Stimulated activated CD4-positive, alpha-beta T cell treated with anti-CD3 and anti-CD28 coated beads, Interleukin-12 subunit alpha, Interleukin-12 subunit beta, amount 100 ng/mL, for 4 hours (primary cell): ENCODE measurements at regions not wholly inside any gene's neighbourhood (a gene's known extent, or its start where the extent isn't known, plus 50 kb on each side); places are given as distances from the start of the nearest gene placed in this dataset.

ENCODE experiments used
- DNase-seq: peaks from one replicate; pipeline ENCODE4 v3.0.0-alpha.2; 2020

DNA sequence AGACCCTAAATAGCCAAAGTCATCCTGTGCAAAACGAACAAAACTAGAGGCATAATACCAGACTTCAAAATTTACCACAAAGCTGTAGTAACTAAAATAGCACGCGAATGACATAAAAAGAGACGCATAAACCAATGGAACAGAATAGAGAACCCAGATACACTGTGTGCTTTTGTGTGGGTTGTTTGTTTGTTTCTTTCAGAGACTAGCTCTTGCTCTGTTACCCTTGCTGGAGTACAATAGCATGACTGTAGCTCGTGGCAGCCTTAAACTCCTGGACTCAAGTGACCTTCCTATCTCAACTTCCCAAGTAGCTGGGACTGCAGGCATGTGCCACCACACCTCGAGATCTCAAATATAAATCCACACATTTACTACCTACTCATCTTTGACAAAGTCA, 1314.6 kb upstream of the GBE1 start:
- DNase-seq = no peak

DNA sequence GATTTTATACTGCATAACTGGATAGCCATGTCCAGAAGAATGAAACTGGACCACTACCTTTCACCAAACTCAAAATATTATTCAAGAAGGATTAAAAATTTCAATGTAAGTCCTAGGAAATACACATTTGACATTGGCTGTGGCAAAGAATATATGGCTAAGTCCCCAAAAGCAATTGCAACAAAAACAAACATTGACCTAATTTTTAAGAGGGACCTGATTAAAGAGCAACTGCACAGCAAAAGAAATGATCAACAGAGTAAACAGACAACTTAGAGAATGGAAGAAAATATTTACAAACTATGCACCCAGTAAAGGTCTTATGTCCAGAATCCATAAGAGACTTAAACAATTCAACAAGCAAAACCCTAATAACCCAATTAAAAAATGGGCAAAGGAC, 1313.0 kb upstream of the GBE1 start:
- no peak for DNase-seq

DNA sequence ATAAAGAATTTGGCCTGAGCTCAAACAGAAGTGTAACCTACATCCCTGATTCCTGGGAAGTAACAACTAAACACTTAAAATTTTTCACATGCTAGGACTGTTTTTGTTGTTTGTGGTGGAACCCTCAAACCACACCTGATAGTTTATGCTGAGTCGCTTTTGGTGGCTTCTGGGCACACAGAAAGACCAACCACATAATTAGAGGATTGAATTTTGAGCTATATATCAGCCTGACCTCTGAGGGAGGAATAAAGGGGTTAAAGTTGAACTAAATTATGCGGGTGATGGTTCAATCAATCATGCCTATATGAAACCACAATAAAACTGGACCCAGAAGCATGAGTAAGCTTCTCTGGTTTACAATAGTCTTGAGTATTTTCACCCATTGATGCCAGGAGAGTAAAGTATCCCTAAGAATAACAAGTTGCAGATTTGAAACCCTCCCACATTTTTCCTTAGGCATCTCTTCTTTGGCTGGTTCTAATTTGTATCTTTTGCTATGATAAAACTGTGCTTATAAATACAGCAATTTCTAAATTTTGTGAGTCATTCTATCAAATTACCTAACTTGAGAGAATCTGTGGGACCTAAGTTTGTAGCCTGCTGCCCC, 1304.5 kb upstream of the GBE1 start:
- DNase-seq = no peak

DNA sequence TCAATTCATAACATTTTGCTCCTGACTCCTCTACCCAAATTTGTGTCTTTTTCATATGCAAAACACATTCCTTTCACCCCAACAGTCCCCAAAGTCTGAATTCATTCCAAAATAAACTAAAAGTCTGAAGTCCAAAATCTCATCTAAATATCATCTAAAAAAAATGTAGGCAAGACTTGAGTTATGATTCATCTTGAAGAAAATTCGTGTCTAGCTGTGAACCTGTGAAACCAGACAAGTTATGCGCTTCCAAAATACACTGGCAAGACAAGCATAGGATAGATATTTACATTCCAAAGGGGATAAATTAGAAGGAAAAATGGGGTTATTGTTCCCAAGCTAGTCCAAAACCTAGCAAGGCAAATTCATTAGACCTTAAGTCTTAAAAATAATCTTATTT, 1302.0 kb upstream of the GBE1 start:
- DNase-seq = no peak

DNA sequence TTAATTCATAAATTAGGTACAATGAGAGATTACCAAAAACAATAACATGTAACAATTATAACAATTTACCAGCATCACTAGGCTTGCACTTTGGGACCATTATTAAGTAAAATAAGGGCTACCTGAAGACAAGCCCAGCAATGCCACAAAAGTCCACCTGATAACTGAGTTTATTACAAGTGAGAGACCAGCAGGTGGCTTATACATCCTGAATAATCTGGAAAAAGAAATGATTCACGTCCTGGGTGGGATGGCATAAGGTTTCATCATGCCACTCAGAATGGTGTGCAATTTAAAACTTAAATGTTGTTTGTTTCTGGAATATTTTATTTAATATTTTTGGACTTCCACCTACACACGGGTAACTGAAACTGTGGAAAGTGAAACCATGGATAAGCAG, 1287.1 kb upstream of the GBE1 start:
- DNase-seq = no peak

DNA sequence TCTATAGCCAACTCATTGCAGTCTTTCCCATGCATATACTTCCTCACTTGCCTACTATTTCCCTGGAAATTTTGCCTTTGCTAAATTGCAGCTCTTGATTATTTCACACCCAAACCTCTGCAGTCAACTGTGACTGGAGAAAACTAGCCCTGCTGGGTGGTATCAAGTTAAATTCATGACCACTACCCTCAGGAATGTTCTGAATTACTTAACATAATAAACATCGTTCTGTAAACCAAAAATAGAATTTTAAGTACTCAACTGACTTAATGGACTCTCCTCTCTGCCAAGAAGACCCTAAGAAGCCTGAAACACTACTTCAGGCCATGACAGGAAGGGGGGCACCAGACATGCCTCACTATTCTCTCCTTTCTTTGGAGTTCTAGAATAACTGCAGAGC, 1278.0 kb upstream of the GBE1 start:
- DNase-seq = no peak

DNA sequence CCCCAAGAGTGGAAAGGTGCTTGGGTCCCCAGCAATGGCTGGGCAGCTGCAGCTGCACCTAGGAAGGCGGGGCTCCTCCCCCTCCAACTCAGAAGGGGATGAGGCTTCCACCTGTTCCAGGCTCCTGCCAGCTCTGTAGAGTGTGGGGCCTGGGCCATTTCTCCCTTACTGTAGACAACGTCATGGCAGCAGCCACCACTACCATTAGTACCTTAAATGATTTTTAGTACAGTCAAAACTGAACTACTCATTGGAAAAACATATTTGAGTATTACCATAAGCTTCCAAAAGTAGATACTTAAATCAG, 1274.2 kb upstream of the GBE1 start:
- DNase-seq = no peak

DNA sequence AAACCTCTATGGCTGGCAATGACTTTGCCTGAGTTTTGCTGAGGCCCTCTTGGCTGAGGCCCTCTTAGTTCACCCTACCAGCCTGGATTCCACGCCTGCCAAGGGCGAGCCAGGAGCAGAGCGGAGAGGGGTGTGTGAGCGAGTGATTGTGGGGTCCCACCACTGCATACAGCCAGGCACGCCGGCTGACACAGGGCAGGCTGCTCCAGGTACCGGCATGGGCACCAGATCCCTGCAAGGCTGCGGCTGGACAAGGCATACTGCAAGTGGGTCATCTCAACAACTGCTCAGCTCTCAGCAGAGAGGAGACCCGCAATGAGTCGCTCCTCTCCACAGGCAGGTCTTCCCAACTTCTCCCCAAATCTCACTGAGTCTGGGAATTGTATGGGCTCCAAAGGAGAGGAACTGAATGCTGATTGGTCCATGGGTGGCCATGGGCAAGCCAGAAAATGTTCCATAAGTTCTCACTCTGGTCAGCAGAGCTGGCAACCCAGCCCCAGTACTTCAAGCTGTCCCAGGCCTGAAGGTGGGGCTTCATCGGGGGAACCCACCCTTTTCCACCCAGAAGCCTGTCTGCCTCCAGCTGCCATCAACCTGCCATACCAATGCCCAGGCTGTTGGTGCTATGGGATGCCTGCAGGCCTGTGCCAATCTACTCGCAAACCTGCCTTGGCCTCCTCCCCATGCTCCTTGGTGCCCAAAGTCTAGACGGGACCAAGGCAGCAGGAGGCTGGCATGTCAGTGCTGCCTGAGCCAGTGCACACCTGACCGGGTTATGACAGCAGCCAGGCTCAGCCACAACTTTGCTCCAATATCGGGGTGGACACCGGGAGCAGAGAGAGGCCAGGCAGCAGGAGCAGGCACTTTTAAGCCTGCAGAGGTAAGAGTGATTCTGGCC, 1273.6 kb upstream of the GBE1 start:
- DNase-seq = no peak

DNA sequence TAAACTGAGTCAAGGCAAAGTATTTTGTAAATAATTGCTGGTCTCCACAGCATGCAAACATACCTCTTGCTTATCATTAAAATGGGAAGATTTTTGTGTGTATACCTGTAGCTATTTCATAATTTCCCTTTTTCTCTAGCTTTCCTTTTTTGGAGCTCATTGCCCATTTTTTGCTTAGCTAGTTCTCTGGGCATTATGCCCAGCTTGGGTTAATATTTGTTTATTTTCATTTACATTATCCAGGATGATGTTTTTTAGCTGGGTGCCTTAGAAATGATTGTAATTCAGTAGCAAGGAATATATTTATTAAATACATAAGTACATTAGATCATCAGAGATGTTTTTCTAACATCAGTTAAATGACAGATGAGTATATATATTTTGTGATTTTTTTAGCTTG, 1271.7 kb upstream of the GBE1 start:
- DNase-seq = no peak

DNA sequence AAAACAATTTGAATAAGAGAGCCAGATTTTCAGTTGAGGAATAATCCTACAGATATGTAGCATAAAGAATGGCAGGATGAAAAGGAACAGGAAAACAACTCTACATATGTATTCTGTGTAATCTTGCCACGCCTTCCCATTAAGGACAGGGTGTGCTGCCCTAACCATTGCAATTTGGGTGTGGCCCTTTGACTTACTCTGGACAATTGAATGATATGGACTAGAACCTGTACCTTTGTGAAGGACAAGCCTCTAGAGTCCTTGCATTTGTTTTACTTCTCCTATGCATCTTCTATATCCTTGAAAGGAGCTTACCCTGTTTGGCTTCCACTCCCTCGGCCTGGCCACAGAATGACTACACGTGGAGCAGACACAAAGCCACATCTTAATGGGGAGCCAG, 1261.6 kb upstream of the GBE1 start:
- no peak for DNase-seq

DNA sequence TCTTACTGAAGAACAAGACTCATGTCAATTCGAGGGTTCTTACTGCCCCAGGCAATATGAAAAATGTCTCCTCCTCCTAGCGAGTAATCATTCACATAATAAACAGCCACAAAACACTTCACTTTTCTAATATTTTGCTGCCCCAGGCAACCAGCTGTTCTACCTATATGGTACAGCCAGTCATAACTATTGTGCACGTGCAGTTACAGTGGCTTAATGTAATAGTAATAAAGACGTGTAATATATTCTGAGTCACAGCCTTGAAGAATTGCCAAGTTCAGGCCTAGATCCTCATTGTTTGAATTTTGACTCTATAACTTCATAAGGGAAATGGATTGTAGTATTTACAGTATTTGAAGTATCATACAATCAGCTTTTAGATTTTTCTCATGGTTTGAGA, 1250.0 kb upstream of the GBE1 start:
- no peak for DNase-seq

DNA sequence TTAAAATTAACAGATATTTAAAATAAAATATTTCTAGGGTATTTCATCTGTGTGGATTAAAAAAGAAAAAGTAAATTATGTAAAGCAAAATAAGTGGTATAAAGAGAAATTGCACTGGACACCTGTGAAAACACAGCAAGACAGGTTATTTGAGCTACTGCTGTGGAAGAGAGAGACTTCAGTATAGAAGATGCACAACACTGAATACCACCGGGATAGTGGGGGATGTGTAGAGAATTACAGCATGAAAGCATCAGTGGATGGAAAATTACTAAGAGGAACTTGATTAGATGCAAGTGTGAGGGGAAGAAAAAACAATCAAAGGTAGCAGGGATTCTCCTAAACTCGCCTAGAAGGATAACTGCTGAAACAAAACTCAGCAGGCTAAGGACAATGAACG, 1242.5 kb upstream of the GBE1 start:
- no peak for DNase-seq

DNA sequence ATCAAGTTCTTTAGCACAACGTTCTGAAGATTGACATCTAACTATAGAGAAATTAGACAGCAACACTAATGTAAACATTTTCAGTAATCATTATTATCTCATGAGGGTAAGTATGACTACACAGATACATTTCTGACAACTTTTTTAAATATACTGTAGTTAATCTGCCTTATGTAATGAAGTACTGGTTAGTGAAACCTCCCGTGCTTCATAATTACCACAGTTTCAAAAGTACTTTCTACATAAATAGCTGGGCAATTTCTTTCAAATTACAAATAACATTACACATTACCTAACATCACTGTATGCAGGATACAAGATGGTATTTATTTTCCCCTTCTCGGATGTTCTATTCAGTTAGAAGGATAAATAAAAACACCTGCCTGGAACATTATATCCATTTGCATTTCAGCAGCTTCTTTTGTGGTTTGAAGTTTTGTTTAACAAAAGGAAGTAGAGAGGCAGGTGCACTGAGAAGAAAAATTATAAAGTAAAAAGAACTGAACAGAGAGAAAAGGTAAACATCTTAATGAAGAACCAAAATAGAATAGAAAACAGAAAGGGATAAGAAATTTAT, 1241.5 kb upstream of the GBE1 start:
- no peak for DNase-seq

DNA sequence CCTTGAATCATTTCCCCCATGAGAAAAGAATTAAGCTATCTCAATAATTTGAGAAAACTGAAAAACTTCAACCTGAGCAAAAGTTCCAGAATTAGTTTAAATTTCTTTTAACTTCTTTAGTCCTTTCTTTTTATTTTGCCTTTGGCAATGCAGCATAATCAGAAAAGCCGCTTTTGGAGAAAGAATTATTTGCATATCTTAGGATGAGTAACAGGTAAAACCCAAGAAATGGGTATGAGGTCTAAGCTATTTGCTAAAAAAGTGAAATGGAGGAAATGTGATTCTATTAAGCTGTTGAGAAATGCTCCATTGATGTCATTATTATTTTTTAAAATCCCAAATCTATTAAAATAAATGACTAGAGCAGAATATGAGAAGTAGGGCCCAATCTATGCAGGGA, 1238.3 kb upstream of the GBE1 start:
- no peak for DNase-seq

DNA sequence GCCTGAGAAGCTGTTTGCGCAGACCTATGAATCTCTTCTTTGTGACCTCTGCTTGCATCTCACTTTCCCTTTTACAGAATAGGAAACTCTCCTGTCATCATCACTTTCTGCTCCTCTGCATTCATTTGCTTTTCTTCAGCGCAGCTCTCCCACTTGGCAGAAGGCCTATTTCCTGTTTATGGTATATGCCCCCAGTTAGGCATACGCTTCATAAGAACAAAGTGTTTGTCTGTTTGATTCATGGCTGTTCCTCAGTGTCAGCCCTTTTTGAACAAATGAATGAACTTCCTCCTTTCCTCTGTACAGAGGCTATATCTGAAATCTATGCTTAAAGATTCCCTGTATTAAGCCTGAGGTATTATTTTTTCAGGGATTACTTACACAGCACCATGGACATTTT, 1216.9 kb upstream of the GBE1 start:
- no peak for DNase-seq

DNA sequence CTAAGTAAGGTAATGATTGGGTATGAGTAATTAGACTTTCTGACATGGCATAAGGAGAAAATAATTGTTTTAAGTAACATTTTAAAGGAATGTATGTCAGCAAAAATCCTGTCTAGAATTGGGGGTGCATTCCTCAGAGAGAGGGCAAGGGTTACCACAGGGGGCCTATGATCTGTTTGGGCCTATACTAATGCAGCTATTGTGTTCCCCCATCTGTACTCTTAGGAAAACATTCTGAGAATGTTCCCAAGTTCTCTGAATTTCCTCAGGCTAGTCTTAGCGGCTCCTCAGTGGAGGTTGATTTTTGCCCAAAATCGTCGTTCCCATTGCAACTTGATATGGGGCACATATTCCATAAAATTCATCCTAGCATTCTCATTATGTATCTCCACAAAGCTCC, 1216.4 kb upstream of the GBE1 start:
- DNase-seq = no peak

DNA sequence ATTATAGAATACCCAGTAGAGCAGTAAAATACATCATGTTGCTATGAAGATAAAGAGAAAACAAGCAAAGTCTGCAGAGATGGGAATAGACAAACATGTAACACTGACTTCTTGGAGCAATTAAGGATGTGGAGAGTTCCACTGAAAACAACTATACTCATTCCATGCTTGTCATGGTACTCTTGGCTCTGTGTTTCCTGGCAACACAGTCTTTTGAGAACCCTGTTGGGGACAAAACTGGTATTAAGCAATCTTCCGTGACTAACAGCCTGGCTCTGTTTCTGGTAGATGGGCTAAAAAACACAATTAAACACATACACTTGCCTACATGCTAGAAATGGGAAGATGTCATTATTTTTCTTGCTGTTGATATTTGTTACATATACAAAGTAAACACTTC, 1212.3 kb upstream of the GBE1 start:
- DNase-seq = no peak

DNA sequence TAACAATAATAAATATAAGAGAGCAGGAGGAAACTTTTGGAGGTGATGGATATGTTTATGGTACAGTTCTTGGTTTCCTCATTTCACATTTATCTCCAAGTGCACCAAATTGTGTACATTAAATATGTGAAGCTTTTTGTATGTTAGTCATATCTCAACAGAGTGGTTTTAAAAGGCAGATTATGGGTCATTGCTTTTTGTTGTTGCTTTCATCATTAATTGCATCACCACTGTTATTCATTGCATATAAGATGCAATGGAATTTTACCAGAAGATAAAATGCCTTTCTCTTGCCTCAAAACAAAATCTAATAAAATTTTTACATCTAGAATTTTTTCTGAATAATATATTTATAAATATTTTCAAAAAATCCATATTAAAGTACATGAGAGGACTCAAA, 1198.9 kb upstream of the GBE1 start:
- DNase-seq = no peak

DNA sequence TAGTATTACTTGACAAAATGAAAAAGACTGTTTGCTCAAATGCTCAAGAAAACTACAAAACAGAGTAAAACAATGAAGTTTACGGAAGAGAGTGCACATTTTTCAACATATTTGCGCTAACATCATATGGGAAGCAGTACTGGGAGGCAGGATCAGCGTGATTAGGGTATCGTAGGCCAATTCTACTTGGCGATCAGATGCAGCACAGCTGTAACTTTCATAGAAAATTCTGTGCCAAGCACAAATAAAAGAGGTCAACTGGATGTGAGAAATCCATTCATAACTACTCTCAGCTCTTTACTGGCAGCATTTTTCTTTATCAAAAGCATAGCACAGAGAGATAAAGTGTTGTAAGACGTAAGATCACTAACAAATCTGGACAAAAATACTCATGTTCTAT, 1196.3 kb upstream of the GBE1 start:
- DNase-seq = no peak

DNA sequence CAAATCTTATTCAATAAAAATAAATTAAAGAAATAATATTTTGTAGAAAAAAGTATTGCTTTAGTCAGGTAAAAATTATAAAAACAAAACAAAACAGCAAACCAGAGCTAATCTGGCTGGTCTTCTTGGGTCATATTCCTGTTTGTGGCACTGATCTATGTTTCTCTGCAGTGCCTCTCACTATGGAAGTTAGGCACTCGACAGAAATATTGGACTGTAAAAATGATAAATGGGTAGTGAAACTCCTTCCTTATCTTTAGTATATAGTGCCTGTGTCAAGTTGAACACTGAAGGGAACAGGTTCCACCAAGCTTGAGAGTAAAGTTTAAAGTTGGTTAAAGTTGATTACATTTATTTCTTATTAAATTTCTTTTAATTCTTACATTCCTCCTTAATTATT, 1195.6 kb upstream of the GBE1 start:
- DNase-seq = no peak

DNA sequence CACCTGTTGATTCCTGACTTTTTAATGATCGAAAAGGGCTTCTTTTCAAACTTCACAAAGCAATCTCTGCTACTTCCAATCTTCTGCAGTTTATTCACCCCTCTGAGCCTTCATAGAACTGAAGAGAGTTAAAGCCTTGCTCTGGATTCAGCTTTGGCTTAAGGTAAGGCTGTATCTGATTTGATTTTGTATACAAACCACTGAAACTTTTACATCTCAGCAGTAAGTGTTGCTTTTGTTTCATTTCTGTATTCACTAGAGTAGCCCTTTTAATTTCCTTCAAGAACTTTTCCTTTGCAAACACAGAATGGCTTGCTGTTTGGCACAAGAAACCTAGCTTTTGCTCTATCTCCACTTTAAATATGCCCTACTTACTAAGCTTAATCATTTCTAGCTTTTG, 1193.0 kb upstream of the GBE1 start:
- DNase-seq = no peak

DNA sequence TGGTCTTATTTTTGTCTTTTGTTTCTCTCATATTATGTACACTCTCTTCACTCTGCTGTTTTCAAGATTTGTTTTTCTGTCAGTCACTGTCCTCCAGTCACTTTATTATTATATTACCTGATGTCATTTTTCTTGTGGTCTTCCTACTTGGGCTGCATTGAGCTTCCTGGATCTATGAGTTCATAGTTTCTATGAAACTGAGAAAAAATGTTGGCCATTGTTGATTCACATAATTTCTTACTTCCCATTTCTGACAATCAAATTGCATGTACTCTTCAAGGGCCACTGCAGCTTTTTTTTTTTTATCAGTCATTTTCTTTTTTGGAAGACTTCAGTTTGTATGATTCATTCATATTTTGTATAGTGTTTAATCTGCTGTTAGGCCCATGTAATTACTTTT, 1180.6 kb upstream of the GBE1 start:
- DNase-seq = no peak

DNA sequence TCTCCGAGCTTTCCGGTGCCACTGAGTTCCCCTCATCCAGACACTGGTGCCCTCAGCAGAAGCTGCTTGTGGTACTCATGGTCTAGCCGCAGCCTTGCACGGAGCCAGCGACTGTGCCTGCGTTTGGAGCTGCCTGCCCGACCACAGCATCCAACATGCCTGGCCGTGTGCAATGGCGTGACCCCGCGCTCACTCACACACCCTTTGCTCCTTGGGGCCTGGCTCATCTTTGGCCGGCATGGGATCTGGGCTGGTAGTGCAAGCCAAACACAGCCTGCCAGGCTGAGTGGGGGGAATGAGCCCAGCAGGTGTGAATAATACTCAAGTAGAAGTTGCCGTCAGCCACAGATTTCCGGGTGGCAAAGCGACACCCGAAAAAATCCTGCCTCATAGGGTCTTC, 1178.7 kb upstream of the GBE1 start:
- no peak for DNase-seq

DNA sequence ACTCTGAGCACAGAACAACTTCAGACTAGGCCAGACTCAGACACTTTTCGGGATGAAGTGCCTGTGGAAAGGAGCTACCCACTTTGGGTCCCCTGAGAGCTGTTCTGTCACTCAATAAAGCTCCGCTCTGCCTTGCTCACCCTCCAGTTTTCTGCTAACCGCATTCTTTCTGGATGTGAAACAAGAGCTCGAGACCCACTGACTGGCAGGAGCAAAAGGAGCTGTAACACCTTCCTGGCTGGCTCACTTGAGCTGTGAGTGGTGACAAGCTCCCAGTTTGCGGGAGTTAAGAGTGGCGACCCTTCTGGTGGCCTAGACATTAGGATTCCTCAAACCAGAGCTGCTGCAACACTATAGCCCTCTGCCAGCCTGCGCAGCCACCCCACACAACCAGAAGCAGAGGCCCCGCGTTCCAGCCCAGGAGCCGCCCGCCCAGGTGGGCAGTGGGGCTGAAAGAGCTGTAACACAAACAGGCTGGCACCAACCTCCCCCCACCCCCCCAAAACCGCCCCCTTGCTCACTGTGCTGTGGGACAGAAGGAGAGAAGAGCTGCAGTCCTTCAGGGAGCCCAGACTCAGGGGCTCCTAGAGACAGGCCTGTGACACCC, 1178.1 kb upstream of the GBE1 start:
- DNase-seq = no peak
